GM21381 (cell line): ENCODE measurements at regions not wholly inside any gene's neighbourhood (a gene's known extent, or its start where the extent isn't known, plus 50 kb on each side); places are given as distances from the start of the nearest gene placed in this dataset.
"Not testable (repeated sequence)": the region's sequence is repeated elsewhere in the genome, so short reads cannot be mapped to it uniquely, and the experiment has no call there.

Experiments used
- ATAC-seq: cut with Tn5 transposase; IDR thresholded peaks from one replicate; pipeline ENCODE4 v1.9.1; 2021; ENCODE audit warnings: mild to moderate bottlenecking, moderate library complexity; ENCODE audit not compliant: unreplicated experiment

- no peak for ATAC-seq
Observed at GRCh38 chr5:167918184-167918812, 373.1 kb upstream of the WWC1 start.

- ATAC-seq: no peak
Observed at GRCh38 chr5:167918813-167919483, 372.5 kb upstream of the WWC1 start.

- no peak for ATAC-seq
Observed at GRCh38 chr5:167920589-167920988, 370.9 kb upstream of the WWC1 start.

DNA sequence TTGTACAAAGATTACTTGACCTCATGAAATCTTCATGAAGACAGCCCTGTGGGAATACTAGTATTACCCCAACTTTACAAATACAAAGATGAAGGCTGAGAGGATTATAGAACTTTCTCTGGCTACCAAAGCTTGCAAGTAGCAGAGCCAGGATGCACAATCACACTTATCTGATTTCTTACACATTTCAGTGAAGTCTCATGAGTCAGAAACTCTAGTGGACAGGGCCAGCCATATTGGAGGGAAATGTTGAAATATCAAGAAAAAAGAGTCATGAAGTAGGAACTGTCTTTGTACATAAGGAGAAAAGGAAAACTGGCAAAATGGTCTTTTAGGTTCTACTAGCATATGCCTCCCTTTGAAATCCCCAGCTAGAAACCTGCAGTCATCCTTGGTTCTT, 369.6 kb upstream of the WWC1 start:
- ATAC-seq: no peak

DNA sequence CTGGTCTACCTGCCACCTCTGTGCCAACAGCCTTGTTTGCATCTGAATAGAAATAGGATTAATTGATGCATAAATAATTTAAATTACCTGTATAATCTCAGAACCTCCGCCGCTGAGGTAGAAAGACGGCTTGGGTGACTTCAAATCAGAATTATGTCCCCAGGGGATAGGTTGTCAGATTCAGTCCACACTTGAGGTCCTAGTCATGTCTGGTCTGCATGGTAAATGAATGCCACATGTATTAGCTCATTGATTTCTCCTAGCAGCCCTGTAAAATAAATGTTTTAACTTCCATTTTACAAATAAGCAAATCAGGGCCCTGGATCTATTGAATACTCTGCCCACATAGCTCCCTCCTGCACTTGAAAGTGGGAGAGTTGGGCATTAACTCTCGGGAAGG, 368.0 kb upstream of the WWC1 start:
- no peak for ATAC-seq

DNA sequence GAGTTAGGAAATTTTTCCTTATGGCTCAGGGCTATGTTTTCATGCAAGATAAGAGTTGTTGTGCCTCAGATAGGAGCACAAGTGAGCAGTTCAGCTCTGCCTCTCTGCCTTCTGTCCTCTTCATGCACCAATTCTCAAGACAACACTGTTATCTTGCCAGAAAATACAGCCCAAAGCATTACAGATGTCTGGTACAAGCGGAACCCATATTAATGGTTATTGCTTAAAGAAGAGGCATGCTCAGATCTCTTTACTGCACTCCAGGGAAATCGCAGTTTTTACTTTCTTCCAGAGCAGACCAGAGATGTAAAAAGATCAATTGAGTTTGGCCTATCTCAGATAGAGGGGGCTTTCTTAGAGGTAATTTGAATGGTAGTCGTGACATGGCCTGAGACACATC, 361.6 kb upstream of the WWC1 start:
- ATAC-seq: no peak

DNA sequence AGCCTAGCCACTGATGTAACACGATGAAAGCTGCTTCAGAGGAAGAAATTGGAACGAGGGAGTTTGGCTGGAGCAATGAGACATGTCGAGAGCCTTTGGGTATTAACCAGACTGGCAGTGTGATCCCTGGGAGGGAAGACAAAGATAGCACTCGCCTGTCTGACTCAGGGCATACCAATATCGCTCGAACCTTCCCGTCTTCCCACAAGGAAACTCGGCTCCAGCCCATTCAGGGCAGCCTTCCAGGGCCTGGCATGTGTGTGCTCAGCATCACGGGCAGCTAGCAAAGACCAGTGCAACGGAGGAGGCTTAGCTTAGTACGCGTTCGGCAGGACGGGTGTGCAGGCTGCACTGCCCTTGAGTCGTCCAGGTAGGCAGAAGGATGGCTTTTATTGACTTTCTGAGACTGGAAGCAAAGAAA, 356.9 kb upstream of the WWC1 start:
- no peak for ATAC-seq

DNA sequence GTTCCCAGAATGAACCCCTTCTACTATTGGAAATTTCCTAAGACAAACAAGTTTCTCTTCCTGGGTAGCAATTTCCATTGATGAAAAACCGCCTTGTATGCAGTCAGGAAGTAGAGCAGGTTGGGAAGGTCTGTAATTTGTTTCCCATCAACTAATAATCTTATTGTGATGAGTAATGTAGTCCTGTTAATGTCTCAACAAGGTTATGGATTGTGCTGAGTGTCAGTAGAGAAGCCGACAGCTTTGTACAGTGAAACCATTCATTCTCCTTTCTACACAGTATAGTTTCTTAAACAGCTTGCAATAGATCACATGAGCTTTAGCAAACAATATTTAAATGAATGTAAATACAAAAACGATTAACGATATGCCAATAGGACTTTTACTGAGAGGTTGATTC, 355.4 kb upstream of the WWC1 start:
- ATAC-seq: no peak

DNA sequence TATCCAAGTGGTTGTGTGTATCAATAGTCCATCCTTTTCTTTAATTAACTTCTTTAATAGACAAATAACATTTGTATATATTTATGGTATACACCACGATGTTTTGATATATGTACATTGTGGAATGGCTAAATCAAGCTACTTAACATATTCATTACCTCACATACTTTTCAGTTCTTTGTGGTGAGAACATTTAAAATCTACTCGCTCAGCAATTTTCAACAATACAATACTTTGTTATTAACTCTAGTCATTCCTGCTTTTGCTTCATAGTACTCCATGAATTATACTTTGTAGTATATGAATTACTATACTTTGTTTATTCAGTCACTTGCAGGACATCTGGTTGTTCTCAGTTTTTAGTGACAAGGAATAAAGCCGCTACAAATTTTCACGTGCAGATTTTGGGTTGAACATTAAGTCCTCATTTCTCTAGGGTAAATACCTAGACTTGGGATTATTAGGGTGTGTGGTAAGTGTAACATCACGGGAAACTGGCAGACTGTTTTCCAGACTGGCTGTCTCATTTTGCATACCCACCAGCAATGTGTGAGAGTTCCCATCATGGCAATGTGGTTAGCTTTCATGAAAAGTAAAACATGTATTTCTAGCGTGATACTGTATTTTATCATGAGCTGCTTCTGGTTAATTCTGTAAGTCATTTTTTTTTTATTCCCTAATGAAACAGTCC, 354.4 kb upstream of the WWC1 start:
- no peak for ATAC-seq

DNA sequence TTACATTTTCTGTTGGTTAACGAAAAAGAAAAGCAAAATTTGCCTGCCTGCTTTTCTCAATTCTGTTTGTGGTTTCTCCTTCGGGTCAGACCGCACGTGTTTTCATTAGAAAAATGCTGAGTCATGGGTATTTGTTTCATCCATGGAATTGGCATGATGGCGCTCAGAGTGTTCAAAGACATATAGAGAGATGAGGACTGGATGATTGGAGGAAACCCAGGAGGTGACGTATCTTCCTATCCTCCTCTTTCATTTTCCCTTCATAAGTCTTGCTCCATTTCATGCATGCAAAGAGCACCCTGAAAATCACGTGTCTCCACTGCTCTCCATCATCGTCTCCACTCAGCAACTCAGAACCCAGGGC, 353.8 kb upstream of the WWC1 start:
- ATAC-seq: no peak

DNA sequence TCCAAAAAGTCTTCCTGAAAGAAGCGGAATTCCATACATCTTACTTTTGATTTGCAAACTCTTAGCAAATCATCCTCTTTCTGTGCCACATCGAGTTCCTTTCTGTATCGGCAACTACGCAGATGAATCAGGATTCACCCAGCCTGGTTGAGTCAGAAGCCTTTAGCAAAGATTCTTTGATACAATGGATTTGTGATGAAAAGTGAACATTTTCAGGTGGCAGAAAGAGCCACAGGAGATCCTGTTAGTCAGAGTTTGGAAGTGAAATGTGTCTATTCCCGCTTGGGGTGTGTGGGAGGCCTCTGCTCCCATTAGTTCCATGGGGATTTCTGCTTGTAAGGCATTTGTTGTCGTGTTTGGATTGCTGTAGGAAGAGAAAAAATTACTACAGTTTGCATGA, 351.8 kb upstream of the WWC1 start:
- ATAC-seq: no peak

DNA sequence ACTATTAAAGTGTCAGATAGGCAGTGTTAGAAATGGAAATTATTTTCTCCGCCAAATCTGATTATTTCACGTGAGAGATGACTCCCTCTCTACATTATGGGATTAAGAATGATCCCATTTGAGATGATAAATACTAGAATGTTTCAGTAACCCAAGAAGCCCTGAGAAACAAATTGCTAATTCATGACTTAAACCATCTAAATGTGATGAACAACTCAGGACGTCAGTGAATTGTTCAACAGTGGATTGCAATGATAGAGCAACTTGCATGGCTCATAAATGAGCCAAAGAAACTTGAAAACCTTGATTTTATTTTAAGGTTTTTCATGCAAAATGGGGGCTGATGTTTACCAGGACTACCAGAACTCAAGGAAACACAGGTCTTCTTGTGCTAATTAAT, 350.5 kb upstream of the WWC1 start:
- no peak for ATAC-seq

DNA sequence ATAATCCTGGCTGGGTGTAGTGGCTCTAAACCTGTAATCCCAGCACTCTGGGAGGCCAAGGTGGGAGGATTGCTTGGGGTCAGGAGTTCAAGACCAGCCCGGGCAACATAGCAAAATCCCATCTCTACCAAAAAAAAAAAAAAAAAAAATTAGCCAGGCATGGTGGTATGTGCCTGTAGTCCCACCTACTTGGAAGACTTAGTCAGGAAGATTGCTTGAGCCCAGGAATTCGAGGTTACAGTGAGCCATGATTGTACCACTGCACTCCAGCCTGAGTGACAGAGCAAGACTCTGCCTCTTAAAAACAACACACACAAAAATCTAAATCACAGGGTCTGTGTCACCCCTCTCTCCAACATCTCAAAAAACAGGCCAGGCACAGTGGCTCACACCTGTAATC, 349.9 kb upstream of the WWC1 start:
- not testable (repeated sequence) for ATAC-seq

- no peak for ATAC-seq
Observed at GRCh38 chr5:167943343-167943742, 348.1 kb upstream of the WWC1 start.

DNA sequence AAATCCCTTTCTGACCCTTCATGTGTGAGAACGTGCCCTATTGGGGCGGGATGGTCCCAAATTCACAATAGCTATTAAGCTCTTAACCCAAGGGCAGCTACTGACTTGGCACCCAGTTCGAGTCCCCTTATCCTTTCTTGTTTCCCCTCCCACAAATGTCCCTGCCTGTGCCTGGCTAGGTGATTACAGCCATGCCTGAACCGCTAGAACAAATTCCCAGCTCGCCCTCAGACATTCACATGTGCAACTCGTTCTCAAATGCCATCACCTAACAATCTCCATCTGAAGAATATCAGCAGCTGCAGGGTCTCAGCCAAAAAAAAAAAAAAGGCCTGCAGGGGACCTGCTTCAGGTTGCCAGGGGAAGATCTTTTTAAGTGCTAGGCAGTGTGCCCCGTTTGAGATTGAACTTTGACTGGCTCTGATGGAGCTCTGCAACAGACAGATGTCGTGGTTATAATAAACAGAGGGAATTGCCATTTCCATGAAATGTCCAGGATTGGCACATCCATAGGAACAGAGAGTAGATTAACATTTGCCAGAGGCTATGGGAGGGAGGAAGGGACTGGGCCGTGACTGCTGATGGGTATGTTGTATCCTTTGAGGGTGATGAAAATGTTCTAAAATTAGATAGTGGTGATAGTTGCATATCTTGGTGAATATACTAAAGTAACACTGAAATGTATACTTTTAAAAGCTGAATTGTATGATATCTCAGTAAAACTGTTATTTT, 347.2 kb upstream of the WWC1 start:
- no peak for ATAC-seq

DNA sequence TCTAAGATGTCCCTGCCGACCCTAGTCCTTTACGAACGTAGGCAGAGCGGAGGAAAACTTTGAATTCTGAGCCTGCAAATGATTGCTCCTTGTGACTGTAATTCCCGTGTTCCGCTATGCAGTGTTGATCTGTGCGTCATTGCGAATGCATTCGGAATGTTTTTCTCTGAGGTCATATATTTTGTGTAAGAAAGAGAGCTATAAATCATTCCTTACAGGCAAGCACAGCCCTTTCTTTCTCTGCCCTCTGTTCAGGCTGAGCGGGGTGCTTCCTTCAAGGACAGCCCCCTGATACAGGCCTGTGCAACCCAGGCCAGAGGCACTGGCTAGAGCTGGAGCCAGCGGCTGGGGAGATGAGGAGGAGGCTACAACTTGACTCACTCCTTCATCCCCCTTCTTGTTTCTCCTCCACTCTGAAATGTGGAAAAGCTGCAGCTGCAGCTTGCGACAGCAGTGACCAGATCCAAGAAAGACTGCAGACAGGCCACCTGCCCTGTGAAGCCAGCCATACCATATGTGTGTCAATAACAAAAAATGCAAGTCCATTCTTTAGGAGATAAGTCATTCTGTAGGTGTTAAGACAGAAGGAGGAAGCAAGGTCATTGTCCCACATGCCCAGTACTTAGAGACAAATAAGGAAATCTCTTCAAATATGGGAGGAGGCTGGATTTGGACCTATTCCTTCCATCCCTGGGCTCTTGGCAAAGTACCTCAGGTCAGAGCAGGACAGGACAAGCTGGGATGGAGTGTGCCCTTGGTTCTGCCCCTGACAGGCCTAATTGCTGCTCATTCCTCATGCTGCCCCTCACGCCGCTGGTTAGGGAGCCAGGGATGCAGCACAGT, 345.7 kb upstream of the WWC1 start:
- no peak for ATAC-seq

DNA sequence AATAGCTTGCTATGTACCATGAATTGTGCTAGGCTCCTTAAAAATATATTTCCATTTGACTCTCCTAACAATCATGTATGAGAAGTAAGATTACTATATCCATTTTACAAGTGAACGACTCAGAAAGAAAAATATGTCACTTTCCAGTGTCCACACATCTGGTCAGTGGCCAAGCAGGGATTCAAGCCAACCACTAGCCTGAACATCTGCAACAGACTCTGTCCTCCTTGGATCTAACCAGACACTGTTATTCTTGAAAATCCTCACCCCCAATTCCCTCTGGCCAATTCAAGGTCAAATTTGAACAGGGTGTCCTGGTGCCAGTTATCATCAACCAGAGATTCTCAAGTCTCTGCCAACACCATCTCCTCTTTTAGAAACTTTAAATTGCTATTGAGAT, 344.1 kb upstream of the WWC1 start:
- no peak for ATAC-seq

DNA sequence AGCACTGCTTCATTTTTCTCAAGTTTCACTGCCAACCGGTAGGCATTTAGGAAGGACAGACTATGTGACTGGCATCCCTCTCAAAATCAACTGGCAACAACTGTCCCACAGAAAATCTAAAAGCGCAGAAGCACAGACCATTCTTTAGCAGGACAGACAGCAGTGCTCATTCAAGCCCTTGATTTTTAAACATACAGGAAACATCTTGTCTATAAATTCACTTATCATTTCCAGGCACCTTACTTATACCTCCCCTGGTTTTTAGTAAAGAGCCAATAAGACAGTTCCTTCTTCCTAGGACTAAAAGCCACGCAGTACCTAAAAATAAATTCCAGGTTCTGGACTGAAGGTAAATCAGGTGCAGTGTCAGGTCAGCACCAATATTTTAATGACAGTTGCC, 343.2 kb upstream of the WWC1 start:
- ATAC-seq: no peak

- ATAC-seq: no peak
Observed at GRCh38 chr5:167949435-167949834, 342.0 kb upstream of the WWC1 start.

GRCh38 chr5:167950126-167950721, 341.2 kb upstream of the WWC1 start:
- ATAC-seq: no peak

DNA sequence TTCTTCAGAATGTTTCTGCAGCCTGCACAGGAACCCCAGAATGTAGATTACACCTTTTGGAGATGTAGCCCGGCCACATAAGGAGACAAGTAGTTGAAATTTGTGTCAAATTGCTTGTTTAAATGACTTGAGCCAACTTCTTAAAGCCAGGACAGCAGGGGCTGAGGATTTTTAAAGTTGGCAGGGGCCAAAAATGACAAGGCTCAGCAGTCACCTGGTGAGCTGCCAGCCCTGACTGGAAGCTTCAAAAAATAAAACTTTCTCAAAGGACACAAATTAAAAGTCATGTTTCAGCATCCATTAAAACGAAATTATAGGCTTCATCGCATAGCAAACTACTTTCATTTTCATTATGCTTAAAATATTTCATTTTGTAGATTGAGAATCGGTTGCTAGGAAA, 340.3 kb upstream of the WWC1 start:
- no peak for ATAC-seq
